Erythroblast (primary cell): ENCODE measurements at regions not wholly inside any gene's neighbourhood (a gene's known extent, or its start where the extent isn't known, plus 50 kb on each side); places are given as distances from the start of the nearest gene placed in this dataset.

Source experiments
- GATA1 ChIP-seq: IDR thresholded peaks from 2 replicates; pipeline ENCODE4 v1.6.1; 2011; ENCODE audit warnings: low read depth, mild to moderate bottlenecking, control low read depth, low read length, moderate library complexity
- POLR2A ChIP-seq: IDR thresholded peaks from 2 replicates; pipeline ENCODE4 v1.6.1; 2011; ENCODE audit warnings: mild to moderate bottlenecking, low read length

- TF ChIP-seq POLR2A = no peak
- no peak for TF ChIP-seq GATA1
These were observed 683.8 kb upstream of the ATXN8OS start for GRCh38 chr13:69423844-69424243.
